ENCODE measurements at regions not wholly inside any gene's neighbourhood (a gene's known extent, or its start where the extent isn't known, plus 50 kb on each side); places are given as distances from the start of the nearest gene placed in this dataset.
"Not testable (repeated sequence)": the region's sequence is repeated elsewhere in the genome, so short reads cannot be mapped to it uniquely, and the experiment has no call there.

DNA sequence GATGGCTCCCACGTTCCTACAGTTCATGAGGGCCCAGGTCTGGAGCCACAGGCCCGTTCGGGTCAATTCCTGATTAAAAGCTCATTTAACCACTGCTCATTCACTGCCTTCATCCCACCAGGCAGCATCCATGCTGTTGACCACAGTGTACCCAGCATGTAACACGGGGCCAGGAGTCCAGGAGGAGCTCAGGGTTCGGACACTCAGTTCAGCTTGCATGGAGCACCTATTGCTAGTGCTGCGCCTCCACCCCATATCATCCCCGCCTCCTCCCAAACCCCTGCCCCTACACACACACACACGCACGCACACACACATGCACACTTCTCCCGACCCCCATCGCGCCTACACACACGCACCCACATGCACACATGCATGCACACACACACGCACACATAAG is 72.9 kb upstream of the SNTG2 start:
- no peak for DNase-seq (ENCODE audit: low read depth)

DNA sequence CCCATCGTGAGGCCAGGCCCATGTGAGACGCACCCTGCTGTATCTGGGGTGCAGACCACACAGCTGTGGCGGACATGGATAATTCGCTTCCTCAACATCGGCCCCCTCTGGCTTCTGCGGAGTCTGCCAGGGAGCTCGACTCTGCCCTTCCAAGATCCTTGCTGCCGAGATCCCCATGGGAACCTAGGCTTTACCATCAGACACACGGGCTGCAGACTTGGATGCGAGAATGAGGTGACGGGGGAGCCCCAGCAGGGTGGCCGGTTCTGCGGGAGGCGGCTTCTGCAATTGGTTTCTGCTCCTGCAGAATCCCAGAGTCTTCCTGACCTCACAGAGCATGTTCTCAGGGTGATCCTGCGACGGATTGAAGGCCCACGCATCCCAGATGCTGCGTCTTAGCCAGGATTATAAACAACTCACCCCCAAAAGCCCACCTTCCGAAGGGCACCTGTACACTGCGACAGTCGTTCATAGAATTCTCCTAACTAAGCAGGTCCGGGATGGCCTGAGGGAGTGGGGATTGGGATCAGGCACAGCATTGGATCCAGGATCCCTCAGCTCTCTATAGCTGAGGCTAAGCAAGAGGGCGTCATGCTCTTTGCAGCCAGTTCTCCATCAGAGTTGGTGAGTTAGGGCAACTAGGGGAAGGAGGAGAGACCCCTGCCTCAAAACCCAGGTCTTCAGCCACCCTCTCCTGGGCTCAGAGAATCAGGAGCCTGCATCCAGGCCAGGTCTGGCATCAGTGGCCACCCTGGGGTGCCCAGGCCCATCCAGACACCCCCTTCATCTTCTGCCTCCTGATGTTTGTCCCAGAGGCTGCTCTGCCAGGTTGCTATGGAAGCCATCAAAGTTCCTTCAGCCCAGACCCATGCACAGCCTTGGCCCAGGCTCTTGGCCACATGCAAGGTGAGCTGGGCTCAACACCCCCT is 74.7 kb upstream of the SNTG2 start:
- no peak for DNase-seq (ENCODE audit: low read depth)

DNA sequence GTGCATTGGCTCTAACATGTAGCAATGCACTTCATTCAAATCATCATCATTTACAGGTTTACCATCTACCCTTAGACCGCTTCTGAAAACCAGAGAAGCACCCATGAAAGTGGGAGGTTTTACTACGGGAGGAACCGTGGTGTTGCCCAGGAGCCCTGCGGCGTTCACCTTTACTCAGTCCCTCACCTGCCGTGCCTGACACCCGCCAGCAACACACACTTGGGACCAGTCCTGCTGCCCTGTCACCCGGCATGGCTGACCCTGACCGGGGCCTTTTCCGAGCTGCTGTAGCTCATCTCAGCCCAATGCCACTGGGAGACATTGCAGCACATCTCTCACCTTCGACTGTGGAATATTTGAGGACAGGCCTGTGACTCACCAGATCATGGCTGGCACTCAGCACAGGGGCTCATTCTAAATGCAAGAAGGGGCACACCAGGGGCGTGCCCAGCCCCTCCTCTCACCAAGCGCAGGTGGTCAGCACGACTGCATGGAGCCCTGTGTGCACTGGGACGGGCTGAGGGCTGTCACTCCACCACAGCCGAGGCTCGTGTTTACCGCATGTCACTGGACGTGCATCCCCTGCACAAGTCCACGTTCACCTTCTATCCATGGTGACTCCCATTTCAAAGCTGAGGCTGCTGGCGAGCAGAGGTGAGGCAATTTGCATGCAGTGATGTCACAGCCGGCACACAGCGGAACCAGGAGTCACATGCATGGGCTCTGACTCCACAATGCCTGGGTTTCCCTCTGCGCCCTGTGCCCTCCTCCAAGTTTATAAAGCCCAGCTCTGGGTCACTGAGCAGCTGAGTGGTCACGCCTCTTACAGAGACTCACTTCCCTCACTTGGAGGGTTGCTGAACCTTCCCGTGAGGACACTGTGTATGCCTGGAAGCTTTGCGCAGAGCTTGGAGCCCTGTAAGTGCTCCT is 76.7 kb upstream of the SNTG2 start:
- DNase-seq (ENCODE audit: low read depth), result peak; percentile 32

DNA sequence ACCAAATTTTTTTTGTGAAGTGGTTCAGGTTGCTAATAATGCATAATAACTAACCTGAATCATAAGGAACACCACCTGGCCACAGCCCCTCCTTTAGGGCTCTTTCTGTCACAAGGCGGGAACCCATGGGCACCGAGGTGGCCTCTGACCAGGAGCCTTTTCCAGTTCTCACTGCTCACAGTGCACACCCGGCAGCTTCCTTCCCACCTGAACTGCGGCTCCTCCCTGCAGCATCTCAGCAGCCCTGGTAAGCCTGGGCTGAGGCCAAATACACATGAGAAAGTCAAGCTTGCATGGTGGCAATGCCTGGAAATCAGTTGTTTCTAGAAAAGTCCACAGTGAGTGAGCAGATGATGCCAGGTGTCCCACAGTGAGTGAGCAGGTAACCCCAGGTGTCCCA is 77.6 kb upstream of the SNTG2 start:
- no peak for DNase-seq (ENCODE audit: low read depth)

DNA sequence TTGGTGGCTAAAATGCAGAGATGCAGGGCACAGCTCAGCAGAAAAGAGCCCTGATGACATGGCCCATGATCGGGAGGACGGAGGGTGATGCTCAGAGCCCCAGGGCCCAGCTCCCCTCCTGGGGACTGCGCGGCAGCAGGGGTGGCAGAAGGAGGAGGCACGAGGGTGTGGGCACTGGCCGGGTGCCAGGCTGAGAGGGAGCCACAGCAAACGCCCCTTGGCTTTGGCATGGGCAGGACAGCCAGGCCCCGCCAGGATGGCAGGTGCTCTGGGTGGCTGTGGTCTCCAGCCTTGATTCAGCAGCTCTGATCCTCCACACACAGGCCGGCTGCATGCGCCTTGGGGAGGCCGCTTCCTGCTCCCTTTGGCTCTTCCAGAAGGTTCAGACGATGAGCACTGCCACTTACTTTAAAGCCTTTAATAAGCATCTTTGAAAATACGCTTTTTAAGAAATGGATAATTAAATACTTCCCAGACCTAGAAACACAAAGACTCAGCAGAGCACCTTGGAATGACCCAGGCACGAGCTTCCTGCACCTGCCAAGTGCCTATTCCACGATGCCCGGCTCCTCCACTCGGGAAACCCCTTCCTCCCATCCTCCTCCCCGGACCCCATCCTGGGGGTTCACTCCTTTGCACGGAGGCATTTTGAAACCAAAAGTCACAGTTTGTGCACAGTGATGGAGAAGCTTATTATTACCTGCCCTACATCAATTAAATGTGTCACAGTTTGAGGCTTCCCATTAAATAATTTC is 78.5 kb upstream of the SNTG2 start:
- DNase-seq (ENCODE audit: low read depth), result no peak

DNA sequence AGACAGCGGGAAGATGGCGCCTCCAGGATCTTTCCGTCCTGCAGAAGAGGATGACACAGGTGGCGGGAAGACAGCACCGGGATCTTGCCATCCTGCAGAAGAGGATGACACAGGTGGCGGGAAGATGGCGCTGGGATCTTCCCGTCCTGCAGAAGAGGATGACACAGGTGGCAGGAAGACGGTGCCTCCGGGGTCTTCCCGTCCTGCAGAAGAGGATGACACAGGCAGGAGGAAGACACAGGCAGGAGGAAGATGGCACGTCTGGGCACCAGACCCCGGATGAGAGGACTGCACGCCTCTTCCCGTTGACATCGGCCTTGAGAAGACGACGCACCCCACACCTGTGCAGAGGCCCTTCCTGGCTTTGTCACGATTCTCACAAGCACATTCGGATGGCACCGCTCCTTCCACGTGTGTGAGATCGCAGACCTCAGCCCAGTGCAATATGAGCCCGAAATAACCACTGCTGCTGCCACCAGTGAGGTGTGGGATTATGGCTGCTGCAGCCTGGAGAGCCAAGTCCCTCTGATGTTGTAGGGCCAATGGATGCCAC is 79.4 kb upstream of the SNTG2 start:
- no peak for DNase-seq (ENCODE audit: low read depth)

DNA sequence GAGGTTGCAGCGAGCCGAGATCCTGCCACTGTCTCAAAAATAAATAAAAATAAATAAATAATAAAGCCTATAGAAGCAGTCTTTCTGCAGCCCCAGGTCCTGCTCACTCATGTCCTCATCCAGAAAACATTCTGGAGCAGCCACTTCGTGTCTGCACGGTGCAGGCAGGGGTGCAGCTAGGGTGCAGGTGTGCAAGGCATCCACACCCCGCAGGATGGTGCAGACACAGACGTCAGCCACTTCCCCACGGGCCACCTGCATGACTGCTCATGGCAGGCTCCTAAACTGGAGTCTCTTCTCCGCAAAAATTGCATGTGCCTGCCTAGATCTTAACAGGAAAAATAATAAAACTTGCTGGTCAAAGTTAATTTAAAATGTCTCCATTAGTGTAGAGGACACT is 80.2 kb upstream of the SNTG2 start:
- no peak for DNase-seq (ENCODE audit: low read depth)

DNA sequence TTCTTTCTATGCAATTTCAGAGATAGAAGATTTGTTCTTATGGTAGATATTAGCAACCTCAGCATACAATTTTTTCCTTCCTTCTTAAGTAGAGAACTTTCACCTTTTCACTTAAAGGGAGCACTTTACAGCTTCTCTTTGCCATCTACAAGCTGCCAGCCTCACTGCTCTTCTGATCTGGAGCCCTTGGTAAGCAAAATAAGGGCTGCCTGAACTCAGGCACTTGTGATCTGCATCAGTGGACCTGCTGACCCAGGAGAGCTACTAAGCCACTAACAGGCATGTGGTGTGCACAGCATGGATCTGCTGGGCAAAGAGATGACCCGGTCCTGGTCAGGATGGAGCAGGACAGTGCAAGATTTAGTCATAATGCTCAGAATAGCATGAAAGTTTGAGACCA is 80.8 kb upstream of the SNTG2 start:
- no peak for DNase-seq (ENCODE audit: low read depth)

DNA sequence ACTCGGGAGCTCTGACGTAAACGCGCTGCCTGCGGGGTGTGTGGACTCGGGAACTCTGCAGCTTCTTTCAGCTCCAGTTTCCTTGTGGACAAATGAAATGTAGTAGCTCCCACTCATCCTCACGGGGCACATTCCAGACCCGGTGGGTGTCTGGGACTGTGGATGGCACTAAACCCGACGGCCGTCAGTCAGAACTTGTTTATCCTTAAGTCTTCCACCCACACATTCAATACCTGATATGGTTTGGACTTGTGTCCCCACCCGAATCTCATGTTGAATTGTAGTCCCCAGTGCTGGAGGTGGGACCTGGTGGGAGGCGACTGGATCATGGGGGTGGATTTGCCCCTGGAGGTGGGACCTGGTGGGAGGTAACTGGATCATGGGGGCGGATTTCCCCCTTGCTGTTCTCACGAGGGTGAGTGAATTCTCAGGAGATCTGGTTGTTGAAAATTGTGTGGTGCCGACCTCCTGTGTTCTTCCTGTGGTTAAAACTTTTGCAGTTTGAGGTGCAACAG is 81.2 kb upstream of the SNTG2 start:
- DNase-seq (ENCODE audit: low read depth), result no peak

DNA sequence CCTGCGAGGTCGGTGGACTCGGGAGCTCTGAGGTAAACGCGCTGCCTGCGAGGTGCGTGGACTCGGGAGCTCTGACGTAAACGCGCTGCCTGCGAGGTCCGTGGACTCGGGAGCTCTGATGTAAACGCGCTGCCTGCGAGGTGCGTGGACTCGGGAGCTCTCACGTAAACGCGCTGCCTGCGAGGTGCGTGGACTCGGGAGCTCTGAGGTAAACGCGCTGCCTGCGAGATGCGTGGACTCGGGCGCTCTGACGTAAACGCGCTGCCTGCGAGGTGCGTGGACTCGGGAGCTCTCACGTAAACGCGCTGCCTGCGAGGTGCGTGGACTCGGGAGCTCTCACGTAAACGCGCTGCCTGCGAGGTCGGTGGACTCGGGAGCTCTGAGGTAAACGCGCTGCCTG is 81.8 kb upstream of the SNTG2 start:
- not testable (repeated sequence) for DNase-seq (ENCODE audit: low read depth)

DNA sequence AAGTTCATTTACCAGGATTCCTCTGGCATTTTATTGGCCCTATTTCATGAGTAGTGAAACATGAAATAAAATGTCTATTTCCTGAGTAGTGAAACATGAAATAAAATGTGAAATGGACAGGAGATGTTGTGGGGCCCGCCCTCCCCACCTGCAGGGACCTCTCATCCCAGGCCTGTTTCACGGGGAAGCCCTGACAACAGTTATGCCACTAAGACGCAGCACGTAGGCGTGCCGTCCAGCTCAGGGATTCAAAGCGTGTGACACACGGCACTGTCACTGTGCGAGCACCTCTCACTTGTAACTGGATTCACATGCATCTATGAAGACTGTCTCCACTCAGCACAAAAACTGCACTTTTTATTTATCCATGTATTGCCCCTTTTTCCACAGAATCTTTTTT is 83.4 kb upstream of the SNTG2 start:
- no peak for DNase-seq (ENCODE audit: low read depth)

DNA sequence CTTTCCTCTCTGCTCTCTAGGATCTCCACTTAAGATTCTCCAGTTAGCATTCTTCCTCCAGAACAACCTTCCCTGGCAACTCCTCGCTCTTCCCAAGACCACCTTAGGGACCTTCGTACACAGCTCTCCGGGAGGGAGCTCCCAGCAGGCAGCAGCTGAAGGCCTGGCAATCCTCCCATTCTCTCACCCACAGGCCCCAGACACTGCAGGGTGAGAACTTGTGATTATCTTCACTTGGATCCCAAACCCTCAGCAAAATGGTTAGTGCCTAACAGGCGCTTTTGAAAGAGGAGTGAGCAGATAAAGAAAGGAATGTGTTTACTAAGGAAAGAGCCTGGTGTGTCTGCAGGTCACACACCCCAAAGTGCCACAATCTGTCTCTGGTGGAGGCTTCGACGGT is 83.8 kb upstream of the SNTG2 start:
- no peak for DNase-seq (ENCODE audit: low read depth)

DNA sequence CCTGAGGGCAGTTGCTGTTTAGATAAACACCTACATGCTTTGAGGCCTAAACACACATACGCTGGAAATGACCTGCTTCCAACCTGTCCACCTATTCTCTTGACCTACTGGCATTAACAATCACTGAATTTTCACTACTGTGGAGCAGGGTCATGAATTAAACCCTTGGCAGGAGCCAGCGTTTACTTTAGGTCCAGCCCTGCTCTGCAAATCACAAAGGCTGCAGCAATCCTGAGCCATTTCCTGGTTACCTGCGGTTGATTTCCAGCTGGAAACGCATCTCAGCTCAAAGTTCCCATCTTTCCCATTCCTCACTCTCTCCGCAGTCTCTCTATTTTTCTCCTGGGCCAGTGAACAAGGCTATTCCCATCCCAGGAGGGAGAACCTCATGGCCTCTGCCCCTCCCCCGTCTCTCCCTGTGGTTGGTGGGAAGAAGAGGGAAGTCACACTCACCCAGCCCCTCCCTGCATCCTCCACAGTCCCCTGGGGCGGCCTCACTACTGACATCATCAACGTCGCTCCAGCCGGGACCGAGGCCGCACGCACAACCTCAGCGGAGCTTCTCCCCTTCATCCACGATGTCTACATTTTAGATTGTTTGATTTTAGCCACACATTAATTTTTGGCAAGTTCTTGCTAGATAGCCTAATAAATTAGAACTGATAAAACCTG is 84.5 kb upstream of the SNTG2 start:
- DNase-seq (ENCODE audit: low read depth), result no peak

DNA sequence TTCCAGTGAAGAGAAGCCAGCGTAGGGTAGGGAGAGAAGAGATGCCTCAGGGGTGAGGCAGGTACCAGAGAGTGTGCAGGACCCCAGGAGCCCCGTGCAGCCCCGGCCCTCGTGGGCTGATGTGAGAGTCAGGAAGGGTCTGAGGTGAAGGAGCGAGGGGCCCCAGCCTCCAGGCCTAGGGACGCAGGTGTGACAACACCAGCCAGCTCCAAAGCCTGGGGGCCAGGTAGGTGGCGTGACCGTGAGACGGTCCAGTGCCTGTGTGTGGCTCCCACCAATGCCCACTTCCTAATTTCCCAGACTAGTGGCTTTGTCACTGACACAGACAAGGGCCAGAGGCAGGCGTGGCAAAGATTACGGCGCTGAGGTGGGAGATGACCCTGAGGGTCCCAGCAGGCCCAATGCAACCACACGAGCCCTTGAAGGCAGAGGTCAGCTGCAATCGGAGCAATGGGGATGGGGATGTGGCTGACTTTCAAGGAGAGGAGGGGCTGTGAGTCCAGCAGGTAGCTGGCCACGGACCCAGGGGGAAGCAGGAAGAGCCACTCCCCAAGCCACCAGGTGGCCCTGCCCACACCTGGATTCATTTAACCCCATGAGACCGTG is 86.0 kb upstream of the SNTG2 start:
- no peak for DNase-seq (ENCODE audit: low read depth)

DNA sequence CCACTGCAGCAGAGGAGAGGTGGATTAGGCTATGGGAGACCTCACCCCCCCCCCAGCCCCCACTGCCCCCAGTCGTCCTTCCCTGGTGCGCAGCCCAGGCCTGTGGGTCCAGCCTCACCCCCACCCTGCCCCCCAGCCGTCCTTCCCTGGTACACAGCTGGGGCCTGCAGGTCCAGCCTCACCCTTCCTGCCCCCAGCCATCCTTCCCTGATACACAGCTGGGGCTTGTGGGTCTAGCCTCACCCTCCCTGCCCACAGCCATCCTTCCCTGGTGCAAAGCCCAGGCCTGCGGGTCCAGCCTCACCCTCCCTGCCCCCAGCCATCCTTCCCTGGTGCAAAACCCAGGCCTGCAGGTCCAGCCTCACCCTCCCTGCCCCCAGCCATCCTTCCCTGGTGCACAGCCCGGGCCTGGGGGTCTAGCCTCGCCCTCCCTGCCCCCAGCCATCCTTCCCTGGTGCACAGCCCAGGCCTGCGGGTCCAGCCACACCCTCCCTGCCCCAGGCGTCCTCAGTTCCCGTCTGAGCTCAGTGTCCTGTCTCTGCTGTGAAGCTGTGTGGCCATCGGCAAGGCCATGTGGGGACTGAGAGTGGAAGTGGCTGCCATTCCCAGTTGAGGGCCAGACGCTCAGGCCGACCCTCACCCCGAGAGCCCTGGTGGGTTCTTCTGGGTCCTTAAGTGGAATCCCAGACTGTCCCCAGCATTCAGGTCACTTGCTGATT is 86.8 kb upstream of the SNTG2 start:
- no peak for DNase-seq (ENCODE audit: low read depth)

DNA sequence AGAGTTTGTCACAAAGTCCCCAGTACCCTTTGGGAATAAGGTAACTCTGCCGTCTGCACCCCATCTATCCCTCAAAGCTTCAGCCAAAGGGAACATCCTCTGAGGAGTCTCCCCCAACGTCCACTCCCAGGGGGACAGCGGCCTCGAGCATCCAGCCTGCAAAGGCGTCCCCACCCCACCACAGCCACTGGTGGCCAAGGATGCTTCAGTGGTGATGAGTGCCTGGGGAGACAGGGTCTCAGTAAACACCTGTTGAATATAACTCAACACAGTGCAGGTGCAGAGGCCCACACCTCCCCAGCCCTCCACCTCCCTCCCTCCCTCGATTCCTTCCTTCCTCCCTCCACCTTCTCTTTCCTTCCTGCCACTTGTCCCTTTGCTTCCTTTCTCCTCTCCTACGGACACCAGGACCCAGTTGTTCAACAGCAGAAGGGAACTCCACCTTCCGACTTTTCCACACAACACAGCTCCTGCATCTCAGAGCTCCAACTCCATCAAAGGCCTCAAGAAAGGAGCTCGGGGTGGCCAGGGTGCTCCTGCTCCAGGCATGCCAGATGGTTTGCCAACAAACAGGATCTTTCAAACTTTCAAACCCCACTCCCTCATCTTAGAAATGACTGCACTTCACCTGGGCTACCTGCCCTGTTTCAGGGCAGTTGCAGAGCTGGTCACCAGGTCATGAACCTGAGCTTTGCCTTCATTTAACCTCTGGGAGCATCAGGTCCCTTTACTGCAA is 87.8 kb upstream of the SNTG2 start:
- DNase-seq (ENCODE audit: low read depth), result no peak

DNA sequence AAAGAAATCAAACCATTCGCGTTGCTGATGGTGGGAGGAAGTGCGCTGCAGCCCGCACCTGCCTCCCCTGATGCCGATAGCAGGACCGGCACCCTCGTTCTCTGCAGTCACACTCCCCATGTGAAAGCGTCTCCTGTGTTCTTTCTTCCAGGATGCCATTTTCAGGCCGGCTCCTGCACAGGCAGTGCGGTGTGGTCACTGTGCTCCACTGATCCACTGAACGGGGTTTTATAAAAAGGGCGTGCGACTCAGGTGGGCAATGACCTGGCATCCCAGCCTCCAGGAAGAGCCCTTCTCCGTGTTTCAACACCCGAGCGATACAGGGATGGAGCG is 88.3 kb upstream of the SNTG2 start:
- no peak for DNase-seq (ENCODE audit: low read depth)

DNA sequence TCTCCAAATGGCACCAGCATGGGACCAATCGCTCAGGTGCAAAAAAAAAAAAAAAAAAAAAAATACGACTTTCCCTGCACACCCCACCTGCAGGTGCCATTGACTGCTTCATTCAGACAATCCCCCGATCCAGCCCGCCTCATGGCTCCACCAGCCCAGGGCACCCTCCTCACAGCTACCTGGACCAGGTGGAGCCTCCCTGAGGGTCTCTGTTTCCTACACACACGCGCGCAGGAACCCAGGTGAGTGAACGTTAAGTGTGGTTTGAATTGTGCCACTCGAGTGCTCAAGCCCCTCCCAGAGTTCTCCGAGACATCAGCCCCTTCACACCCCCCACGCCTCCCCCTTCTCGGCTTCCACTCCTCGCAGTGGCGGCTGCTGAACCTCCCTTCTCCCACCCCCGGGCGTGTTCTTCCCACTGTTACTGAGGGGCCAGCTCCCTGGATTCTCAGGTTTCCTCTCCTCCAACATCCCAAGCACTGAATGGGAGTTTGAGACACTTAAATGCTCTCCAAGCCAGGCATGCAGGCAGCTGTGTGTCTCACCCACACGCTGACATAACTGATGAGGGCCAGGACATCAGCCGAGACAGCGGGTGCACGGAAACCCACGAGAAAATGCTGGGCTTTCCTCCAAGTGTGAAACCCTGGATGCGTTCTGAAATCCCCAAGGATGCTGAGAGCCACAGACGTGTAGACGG is 88.8 kb upstream of the SNTG2 start:
- DNase-seq (ENCODE audit: low read depth), result no peak
